ENCODE measurements at regions not wholly inside any gene's neighbourhood (a gene's known extent, or its start where the extent isn't known, plus 50 kb on each side); places are given as distances from the start of the nearest gene placed in this dataset.
A peak's percentile ranks its signal among the peaks of the same experiment; 100 is the strongest.
"Not testable (repeated sequence)": the region's sequence is repeated elsewhere in the genome, so short reads cannot be mapped to it uniquely, and the experiment has no call there.

DNA sequence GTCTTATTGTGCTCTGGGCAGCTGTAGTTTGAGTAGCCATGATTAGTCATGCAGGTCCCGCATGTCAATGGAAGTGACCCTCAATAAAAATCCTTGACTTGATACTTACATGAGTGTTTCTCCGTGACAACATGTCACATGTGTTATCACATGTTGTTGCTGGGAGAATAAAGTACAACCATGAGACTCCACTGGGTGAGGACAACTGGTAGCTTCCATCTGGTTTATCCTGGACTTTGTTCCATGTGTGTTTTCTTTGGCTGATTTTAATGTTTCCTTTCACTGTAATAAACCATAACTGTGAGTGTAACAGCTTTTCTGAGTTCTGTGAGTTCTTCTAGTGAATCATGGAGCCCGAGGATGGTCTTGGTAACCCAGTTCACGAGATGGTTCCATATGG lies 63.1 kb upstream of the NDN start:
- no peak for DNase-seq

DNA sequence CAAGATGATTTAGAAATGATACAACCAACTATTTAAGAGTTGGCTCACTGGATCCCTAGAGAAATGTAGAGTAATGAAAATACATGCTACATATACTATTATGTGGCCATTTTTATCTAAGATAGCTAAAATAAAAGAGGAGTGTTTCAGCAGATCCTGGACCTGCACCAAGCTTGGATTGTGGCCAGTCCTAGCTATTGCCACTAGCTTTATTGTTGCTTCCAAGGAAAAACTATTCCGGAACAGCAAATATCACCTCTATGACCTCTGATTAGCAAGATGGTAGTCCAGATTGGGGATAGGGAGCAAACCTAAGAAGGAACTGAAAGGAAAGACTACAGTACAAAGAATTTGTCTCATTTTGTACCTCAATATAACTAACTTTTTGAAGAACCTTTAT lies 63.7 kb upstream of the NDN start:
- no peak for DNase-seq

DNA sequence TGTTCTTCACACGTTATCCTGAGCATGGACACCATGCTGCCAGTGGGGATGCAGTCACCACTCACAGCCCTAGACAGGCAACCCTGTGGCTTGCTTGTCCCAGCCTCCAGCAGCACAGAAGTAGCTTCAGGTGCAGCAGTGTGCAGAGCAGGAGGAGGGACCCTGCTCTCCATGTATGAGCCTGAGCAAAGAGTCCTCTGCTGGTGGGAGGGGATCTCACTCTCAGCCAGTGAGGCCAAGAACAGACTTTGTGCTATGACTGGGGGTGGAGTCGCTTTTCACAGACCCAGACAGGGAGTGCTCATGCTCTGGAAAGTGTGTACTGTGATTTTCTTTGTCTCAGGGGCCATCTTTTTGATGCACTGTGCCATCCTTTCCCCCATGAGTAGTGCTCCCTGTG lies 66.1 kb upstream of the NDN start:
- DNase-seq, result no peak

DNA sequence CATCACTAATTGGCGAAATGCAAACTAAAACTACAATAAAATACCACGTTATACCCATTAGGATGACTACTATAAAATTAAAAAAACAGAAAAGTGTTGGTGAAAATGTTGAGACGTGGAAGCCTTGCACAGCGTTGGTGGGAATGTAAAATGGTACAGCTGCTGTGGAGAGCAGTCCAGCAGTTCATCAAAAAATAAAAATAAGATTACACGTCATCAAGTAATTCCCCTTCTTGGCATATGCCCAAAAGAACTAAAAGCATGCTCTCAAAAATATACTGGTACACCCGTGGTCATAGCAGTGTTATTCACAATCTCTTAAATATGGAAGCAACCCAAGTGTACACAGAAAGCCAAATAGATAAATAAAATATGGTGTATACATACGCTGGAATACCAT lies 71.8 kb upstream of the NDN start:
- DNase-seq, result no peak

DNA sequence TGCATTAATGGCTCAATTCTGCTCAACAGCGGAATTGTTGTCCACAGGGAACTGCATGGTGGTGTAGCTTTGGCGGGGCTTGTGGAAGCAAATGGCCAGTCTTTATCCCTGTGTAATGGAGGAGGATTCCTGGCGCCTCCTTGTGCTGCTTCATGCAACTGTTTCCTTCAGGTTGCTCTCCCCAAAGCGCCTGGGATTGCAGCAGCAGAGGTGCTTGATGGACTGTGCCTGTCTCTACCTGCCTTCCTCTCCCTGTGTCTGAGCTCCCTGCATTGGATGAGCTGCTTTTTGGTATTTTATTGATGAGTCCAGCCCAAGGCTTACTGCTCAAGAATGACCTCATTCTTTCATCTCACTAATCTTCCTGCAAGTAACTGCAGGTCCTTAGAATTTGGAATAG lies 72.9 kb upstream of the NDN start:
- no peak for DNase-seq

DNA sequence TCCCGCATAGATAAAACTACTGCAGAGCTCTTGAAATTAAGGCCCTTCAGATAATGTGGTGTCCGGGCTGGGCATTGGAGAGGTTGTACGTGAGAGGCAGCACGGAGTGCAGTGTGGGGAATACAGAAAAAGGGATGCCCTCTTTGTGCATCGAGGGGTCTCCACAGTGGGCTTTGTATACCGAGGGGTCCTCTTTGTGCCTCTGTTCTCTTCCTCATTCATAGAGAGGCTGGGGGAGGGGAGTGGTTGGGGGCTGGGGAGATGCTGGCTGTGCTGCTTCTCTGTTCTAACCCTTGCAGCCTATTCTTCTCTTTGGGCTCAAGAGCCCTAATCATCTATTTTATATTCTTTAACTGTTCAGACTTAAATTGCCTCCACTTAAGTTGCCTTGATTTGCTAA lies 74.3 kb upstream of the NDN start:
- no peak for DNase-seq

DNA sequence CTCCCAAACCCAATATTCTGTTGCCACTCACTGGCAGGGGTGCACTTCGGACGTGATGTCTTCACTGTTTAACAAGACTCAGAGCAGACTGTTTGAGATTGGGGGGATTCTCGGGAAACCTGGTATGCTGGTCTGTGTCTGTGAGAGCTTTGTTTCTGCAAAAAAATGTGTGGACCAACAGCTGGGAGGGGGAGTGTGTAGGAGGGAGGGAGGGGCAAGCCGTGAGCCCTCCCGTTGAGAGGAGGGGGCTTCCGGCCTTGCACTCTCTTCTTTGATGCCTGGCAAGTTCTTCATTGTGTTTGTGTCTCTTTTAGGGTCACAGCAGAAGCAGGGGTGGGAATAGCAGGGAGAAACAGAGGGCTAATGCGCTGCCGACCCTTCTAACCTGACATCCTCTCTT lies 74.9 kb upstream of the NDN start:
- DNase-seq, result no peak

DNA sequence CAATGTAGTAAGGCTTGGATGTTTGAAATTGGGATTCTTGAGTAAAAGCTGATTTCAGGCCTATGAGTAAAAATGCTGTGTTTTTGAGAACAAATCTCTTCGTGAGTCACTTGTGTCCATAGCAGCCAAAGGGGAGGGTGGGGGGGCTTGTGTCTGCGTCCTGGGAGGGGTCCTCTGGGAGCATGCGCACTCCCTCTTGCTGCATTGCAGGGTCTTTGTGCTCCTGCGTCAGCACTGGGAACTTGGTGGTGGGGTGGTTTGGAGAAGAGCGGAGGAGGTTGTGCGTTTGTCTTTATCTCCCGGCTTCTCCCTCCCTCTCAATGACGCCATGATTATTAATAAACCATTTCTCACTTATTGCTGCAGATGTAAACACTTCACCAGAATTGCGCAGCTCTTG lies 75.9 kb upstream of the NDN start:
- no peak for DNase-seq

DNA sequence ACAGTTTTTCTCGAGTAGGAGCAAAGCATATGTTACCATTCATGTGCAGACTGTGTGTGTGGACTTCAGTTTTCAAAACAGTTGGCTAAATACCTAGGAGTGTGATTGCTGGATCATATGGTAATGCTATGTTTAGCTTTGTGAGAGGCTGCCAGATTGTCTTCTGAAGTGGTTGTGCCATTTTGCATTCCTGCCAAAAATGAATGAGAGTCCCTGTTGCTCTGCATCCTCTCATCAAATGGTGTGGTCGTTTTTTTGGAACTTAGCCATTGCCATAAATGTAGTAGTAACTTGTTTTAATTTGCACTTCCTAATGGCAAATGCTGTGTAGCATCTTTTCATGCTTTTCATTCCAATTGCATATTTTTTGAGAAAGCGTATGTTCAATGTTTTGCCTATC lies 77.2 kb upstream of the NDN start:
- DNase-seq, result no peak

DNA sequence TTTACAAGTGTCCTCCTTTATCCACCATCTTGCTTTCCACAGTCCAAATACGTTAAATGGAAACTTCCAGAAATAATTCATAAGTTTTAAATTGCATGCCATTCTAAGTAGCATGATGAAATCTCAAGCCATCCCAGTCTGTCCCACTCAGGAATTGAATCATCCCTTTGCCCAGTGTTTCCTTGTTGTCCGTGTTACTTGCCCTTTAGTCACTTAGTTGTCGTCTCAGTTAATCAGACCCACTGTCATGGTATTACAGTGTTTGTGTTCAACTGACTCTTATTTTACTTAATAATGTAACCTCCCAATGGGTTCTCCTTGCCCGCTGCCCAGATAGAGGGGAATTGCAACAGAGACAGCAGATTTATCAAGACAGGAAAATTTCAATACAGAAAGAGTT lies 77.6 kb upstream of the NDN start:
- DNase-seq, result no peak

DNA sequence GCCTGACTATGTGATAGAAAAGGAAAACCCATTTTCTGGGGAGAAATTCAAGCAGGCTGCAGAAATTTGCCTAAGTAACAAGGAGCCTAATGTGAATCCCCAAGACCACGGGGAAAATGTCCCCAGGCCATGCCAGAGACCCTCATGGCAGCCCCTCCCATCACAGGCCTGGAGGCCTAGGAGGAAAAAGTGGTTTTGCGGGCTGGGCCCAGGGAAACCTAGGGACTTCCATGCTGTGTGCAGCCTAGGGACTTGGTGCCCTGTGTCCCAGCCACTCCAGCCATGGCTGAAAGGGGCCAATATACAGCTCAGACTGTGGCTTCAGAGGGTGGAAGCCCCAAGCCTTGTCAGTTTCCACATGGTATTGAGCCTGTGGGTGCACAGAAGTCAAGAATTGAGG lies 79.7 kb upstream of the NDN start:
- DNase-seq, result not testable (repeated sequence)

DNA sequence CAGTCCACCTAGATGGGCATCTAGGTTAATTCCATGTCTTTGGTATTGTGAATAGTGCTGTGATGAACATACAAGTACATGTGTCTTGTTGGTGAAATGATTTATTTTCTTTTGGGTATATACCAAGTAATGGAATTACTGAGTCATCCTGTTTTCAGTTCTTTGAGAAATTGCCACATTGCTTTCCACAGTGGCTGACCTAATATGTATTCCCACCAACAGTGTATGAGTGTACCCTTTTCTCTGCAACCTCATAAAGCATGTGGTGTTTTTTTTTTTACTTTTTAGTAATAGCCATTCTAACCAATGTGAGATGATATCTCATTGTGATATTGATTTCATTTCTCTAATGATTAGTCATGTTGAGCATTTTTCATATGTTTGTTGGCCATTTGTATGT lies 86.0 kb upstream of the NDN start:
- no peak for DNase-seq

DNA sequence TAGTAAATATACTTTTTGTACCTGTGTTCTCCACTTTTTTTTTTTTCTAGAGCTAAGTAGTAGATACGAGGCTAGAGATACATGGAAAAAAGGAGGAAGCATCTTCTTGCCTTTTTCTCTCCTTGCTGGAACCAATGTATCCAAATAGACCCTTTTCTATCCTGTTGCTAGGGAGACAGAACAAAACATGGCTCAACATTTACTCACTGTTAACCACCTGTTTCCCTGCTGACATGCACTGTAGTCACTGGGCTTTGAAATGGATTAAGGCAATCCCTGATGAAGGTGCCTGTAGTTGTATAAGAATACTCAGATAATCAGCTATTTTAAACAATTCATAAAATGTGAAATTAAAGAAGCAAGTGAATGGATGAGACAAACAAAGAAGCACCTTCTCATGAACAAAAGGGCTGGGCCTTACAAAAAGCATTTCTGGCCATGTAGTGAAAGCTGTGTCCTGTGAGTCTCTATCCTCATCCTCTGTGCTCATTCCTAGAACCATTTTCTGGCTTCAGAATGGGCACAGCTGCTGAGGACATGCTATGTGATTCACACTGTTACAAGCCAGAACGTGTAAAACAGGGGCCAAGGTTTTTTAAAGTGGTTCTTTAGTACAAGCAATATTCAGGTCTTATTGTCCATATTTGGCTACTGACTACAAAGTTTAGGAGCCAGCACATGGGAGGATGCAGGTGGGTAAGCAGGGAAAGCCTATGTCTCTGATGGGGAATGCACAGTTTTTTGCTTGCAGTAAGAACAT lies 100.4 kb upstream of the NDN start:
- no peak for DNase-seq

DNA sequence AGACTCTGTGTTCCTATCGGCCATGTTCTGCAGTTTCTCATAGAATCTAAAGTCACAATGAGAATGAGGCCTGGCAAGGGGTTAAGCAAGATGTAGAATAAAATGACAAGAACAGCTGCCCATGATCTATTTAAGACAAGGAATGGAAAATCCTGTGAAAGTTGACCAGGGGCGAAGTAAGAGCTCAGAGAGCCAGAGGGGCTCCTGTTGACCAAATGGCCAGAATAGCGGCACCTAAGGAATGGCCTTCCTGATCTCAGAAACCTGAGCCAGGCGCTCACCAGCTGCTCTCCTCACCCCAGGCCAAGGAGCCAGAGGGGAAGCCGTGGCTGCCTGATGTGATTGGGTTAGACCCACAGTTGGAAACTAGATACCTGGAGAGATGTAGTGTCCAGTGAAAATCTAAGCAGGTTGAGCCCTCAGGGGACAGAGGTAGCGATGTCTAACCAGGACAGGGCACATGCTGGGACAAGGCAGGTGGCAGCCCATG lies 106.1 kb upstream of the NDN start:
- DNase-seq, result no peak

DNA sequence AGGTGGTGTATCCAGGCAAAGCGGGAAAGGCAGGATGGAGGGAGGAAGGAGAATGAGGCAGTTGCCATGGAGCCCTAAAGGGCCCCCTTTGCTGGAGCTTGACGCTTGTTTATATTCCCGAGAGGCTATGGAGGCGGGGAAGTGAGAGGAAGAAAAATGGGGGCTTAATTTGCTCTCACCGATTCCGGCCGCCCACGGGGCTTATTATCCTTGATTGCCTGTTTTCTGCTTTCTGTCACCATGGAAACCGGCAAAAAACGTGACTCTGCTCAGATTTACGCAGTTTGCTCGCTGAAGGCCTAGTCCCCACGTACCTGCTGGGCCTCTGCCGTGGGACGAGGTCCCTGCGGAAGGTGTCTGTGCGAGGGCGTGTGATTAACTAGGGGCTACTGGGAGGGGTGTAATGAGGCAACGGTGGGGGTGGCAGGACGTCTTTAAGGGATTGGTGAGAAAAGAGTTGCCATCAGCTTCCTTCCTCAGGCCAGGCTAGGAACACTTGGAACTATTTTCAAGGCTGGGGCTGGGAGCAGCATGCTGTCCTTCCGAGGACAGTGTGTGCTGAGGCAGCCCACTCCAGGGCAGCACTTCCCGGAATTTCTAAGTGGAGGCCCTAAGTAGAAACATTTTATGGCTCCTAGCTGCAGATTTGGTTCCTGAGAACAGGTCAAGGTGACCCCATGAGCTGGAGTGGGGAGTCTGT lies 110.8 kb upstream of the NDN start:
- no peak for DNase-seq

DNA sequence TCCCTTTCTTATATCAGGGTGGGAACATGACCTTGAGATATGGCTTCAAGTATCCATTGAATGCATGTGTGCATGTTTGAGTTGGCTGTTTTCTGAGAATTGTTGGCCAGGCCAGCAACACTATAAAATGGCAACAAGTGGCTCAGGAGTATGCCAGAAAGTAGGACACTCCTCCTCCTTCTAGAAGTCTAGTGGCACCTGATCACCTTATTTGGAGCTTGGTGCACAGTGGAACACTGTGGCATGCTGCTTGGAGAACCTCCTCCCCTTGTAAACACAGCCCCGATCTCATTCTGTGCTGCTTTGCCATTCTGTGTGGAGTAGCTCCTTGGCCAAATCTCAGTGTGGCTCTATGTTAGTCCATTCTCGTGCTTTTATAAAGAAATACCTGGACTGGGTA lies 114.8 kb upstream of the NDN start:
- no peak for DNase-seq

DNA sequence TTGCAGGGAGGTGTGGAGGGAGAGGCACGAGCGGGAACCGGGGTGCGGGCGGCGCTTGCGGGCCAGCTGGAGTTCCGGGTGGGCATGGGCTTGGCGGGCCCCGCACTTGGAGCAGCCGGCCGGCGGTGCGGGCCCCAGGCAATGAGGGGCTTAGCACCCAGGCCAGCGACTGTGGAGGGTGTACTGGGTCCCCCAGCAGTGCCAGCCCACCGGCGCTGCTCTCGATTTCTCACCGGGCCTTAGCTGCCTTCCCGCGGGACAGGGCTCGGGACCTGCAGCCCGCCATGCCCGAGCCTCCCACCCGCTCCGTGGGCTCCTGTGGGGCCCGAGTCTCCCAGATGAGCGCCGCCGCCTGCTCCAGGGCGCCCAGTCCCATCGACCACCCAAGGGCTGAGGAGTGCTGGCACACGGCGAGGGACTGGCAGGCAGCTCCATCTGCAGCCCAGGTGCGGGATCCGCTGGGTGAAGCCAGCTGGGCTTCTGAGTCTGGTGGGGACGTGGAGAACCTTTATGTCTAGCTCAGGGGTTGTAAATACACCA lies 115.9 kb upstream of the NDN start:
- not testable (repeated sequence) for DNase-seq

DNA sequence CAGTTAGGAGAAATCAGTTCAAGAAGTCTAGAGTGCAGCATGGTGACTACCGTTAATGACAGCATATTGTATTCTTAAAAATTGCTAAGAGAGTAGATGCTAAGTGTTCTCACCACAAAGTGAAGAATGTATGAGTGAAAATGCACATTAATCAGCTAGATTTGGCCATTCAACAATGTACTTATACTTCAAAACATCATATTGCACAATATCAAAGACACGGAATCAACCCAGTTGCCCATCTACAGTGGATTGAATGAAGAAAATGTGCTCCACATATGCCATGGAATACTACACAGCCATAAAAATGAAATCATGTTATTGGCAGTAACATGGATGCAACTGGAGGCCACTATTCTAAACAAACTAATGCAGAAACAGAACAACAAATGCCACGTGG lies 119.9 kb upstream of the NDN start:
- no peak for DNase-seq

DNA sequence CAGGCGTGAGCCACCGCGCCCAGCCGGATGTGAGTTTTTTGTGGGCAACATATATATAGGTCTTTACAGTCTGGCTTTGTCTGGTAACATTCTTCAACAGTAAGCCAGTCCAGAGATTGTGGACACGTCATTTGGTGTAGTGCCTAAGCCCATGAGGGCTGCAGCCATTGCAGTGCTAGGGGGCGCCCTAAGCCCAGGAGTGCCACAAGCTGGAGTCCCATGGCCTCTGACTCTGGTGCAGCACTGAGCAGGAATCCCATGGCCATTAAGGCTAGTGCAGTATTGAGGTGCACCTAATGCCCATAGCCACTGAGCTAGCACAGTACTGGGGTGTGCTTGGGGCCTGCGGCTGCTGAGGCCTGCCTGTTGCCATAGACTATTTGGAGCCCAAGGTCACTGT lies 136.4 kb upstream of the NDN start:
- DNase-seq, result peak; percentile 17

DNA sequence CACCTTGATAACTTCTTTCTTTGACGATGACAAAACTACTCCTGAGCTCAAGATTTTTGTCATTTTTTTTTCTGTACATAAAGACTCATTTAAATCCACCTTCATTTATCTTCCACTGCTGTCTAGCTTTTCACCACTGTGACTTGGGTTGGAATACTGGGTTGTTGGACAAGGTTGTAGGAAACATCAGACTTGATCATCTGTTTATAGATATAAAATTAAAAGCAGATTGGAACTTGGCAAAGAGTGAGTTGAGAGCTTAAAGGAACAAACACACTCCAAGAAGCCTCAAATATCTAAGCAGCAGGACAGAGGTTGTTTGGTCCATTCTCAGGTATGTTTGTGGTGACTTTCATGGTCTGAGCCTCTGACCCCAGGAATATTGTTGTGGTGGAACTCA lies 141.7 kb upstream of the NDN start:
- DNase-seq, result no peak

DNA sequence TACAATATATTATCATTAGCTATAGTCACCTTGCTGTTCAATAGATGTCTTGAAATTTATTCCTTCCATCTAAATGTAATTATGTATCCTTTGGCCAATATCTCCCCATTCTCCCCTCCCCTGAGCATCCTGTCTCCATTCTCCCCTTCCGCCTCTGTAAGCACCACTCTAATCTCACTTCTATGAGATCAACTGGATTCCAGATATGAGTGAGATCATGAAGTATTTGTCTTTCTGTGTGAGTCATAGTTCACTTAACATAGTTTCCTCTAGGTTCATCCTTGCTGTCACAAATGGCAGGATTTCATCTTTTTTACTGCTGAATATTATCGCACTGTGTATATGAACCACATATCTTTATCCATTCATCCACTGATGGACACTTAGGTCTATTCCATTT lies 148.8 kb upstream of the NDN start:
- DNase-seq, result no peak

DNA sequence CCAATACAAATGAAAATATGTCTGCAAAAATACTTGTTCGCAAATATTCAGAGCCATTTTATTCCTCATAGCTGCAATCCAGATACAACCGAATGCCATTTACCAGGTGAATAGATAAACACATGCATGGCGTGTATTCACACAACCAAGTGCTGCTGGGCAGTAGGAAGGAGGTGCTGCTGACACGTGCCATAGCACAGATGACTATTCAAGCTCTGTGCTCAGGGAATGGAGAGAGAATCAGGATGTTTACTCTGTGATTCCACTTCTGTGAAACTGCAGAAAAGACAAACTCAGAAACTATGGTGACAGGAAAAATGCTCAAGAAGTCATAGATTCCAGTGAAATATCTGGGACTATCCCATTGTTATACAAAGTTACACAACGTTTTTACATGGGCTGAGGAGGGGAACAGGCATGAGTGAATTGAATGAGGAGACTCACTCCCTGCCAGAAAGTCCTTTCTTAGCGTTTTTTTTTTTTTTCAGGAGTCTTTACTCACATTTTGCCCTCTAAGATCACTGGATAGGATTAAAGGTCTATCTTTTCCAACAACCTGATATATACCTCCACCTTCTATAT lies 152.9 kb upstream of the NDN start:
- no peak for DNase-seq

DNA sequence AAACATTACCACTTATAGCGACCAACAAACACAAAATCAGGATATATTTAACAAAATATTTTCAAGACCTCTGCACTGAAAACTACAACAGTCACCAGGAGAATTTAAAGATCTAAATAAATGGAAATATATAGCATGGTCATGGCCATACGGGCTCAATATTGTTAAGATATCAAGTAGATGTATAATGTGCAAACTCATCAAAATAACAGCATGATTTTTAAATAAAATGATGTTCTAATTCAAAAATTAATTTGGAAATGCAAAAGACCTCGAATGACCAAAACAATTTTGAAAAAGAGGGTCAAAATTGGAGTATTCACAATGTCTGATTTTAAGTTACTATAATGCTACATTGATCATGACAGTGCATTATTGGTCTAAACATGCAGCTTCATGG lies 159.1 kb upstream of the NDN start:
- DNase-seq, result no peak

DNA sequence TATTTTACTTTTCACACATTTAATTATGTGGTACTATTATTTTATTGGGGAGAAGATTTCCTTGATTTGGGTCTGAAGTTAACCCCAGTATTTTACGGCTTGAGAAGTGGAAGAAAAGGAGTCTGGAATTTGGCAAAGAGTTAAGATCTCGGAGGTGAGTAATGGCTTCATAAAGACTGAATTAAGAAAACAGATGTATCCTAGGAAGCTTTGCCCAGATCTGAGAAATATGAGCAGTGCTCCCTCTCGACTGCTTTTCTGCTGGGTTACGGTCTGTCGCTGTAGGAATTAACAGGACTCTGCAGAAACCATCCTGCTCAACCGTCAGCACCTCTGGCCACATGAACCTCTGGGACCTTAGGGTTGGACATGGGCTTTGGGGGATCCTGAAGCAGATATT lies 163.6 kb upstream of the NDN start:
- no peak for DNase-seq

Measured in OCI-M1 (cell line).